WTC11 (cell line): ENCODE measurements at regions not wholly inside any gene's neighbourhood (a gene's known extent, or its start where the extent isn't known, plus 50 kb on each side); places are given as distances from the start of the nearest gene placed in this dataset.

ENCODE experiments used
- ATAC-seq: fragments of 200-7000 bp; cut with Tn5 transposase; 2 replicates; pipeline ENCODE4 v1.10.0; 2021; ENCODE audit warnings: mild to moderate bottlenecking, moderate library complexity
- CTCF ChIA-PET: fragments of 300-600 bp; sonication (Branson Sonifier 250); formaldehyde crosslinking; loops from one replicate; lab custom pipeline; 2021; ENCODE audit warnings: antibody characterized with exemption; lab: Charles Lee
- POLR2A ChIA-PET: fragments of 350-600 bp; sonication (Branson Sonifier 250); formaldehyde crosslinking; loops from one replicate; lab custom pipeline; 2021; ENCODE audit warnings: antibody characterized with exemption; lab: Charles Lee
- DNase-seq: peaks from one replicate; pipeline ENCODE4 v3.0.0; 2021; ENCODE audit warnings: low spot score
- H3K27ac Mint-ChIP-seq: 2 replicates; pipeline ENCODE4 v1.8.0; 2021; ENCODE audit warnings: mixed read lengths
- H3K27me3 Mint-ChIP-seq: 2 replicates; pipeline ENCODE4 v1.8.0; 2021; ENCODE audit warnings: low read depth, mild to moderate bottlenecking, moderate library complexity, mixed read lengths
- H3K36me3 Mint-ChIP-seq: 2 replicates; pipeline ENCODE4 v1.8.0; 2021; ENCODE audit warnings: mixed read lengths
- H3K4me1 Mint-ChIP-seq: 2 replicates; pipeline ENCODE4 v1.8.0; 2022; ENCODE audit warnings: mixed read lengths
- H3K4me3 Mint-ChIP-seq: 2 replicates; pipeline ENCODE4 v1.8.0; 2021; ENCODE audit warnings: mild to moderate bottlenecking, moderate library complexity, mixed read lengths
- H3K9me3 Mint-ChIP-seq: 2 replicates; pipeline ENCODE4 v1.8.0; 2021; ENCODE audit warnings: mixed read lengths
- FOXJ3 ChIP-seq: sonication (generic); formaldehyde crosslinking; IDR thresholded peaks from 2 replicates; pipeline ENCODE4 v1.9.0; 2021; ENCODE audit warnings: missing genetic modification reagents, mild to moderate bottlenecking, borderline replicate concordance
- IRF2 ChIP-seq: sonication (generic); formaldehyde crosslinking; IDR thresholded peaks from 2 replicates; pipeline ENCODE4 v1.8.0; 2022; ENCODE audit warnings: low read depth, missing genetic modification reagents, borderline replicate concordance
- JAZF1 ChIP-seq: fragments of 250-450 bp; sonication (Bioruptor Pico); IDR thresholded peaks from 2 replicates; pipeline ENCODE4 v1.9.0; 2021; ENCODE audit warnings: moderate library complexity, mild to moderate bottlenecking, inconsistent platforms
- MYBL2 ChIP-seq: sonication (generic); formaldehyde crosslinking; IDR thresholded peaks from 2 replicates; pipeline ENCODE4 v1.8.1; 2023; ENCODE audit warnings: mild to moderate bottlenecking, moderate library complexity, missing genetic modification reagents
- NFE2L1 ChIP-seq: sonication (generic); formaldehyde crosslinking; IDR thresholded peaks from 2 replicates; pipeline ENCODE4 v1.8.1; 2023; ENCODE audit warnings: missing genetic modification reagents
- NFYB ChIP-seq: sonication (generic); formaldehyde crosslinking; conservative IDR thresholded peaks from 2 replicates; pipeline ENCODE4 v1.8.0; 2022; ENCODE audit warnings: low read depth, missing genetic modification reagents
- NR3C1 ChIP-seq: sonication (generic); formaldehyde crosslinking; conservative IDR thresholded peaks from 2 replicates; pipeline ENCODE4 v1.8.1; 2023; ENCODE audit warnings: low read depth, mild to moderate bottlenecking, missing genetic modification reagents
- PRRX2 ChIP-seq: fragments of 250-450 bp; sonication (Bioruptor Pico); IDR thresholded peaks from 2 replicates; pipeline ENCODE4 v1.8.0; 2021; ENCODE audit warnings: mild to moderate bottlenecking
- RORB ChIP-seq: fragments of 250-450 bp; sonication (Bioruptor Pico); IDR thresholded peaks from 2 replicates; pipeline ENCODE4 v1.9.0; 2021; ENCODE audit warnings: mild to moderate bottlenecking
- SMAD4 ChIP-seq: sonication (generic); formaldehyde crosslinking; IDR thresholded peaks from 2 replicates; pipeline ENCODE4 v1.8.0; 2022; ENCODE audit warnings: mild to moderate bottlenecking, missing genetic modification reagents
- ZNF138 ChIP-seq: sonication (generic); formaldehyde crosslinking; conservative IDR thresholded peaks from 2 replicates; pipeline ENCODE4 v1.8.1; 2022; ENCODE audit warnings: mild to moderate bottlenecking, moderate library complexity, missing genetic modification reagents
- ZNF263 ChIP-seq: sonication (generic); formaldehyde crosslinking; IDR thresholded peaks from 2 replicates; pipeline ENCODE4 v1.8.1; 2022; ENCODE audit warnings: low read depth, mild to moderate bottlenecking, moderate library complexity, missing genetic modification reagents
- ZNF317 ChIP-seq: sonication (generic); formaldehyde crosslinking; IDR thresholded peaks from 2 replicates; pipeline ENCODE4 v1.8.1; 2023; ENCODE audit warnings: low read depth, mild to moderate bottlenecking, moderate library complexity, missing genetic modification reagents, borderline replicate concordance
- ZNF416 ChIP-seq: fragments of 250-450 bp; sonication (Bioruptor Pico); IDR thresholded peaks from 2 replicates; pipeline ENCODE4 v1.9.0; 2021; ENCODE audit warnings: mild to moderate bottlenecking, inconsistent platforms
- TF ChIP-seq, protein P1 (sequence below): sonication (generic); formaldehyde crosslinking; IDR thresholded peaks from 2 replicates; pipeline ENCODE4 v1.8.1; 2023; ENCODE audit warnings: mild to moderate bottlenecking, missing genetic modification reagents, moderate library complexity
- TF ChIP-seq, protein P2 (sequence below): sonication (generic); formaldehyde crosslinking; IDR thresholded peaks from 2 replicates; pipeline ENCODE4 v1.8.0; 2022; ENCODE audit warnings: mild to moderate bottlenecking, missing genetic modification reagents
- TF ChIP-seq, protein P3 (sequence below): sonication (generic); formaldehyde crosslinking; IDR thresholded peaks from 2 replicates; pipeline ENCODE4 v1.8.1; 2023; ENCODE audit warnings: mild to moderate bottlenecking, missing genetic modification reagents
- TF ChIP-seq, protein P4 (sequence below): fragments of 250-450 bp; sonication (Bioruptor Pico); IDR thresholded peaks from 2 replicates; pipeline ENCODE4 v1.9.0; 2021; ENCODE audit warnings: mild to moderate bottlenecking, borderline replicate concordance
- TF ChIP-seq, protein P5 (sequence below): sonication (generic); formaldehyde crosslinking; IDR thresholded peaks from 2 replicates; pipeline ENCODE4 v1.8.1; 2022; ENCODE audit warnings: low read depth, missing genetic modification reagents, borderline replicate concordance
- TF ChIP-seq, protein P6 (sequence below): sonication (generic); formaldehyde crosslinking; IDR thresholded peaks from 2 replicates; pipeline ENCODE4 v1.8.1; 2023; ENCODE audit warnings: mild to moderate bottlenecking, missing genetic modification reagents, borderline replicate concordance

DNA sequence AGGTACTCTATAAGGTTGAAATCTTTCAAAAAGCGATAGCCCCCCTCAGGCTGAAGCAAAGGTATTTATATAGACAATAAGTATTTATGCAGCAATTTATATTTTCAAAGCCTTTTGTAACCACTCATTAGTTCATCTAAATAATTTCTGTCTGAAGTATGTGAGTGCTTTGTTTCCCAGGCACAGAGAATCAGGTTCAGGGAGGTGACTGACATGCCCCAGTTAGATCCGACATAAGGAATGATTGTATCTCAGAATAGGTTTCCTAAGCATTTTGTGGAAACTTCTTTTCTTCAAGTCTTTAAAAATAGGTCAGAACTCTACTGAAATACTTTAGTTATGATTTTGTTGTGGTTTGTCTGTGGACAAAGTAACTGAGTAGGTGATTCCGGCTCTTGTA, 283.4 kb upstream of the G2E3 start:
- peaks cover 19% of the 10 kb centered on the region for H3K9me3 Mint-ChIP-seq
- H3K36me3 Mint-ChIP-seq, result no peaks in the 10 kb centered on the region
- H3K27ac Mint-ChIP-seq, result no peak overlapping the region
- no peak for DNase-seq
- POLR2A ChIA-PET, result no interaction called here
- no peaks in the 10 kb centered on the region for H3K27me3 Mint-ChIP-seq
- TF ChIP-seq JAZF1 (CRISPR knock-in tag), result no peak
- TF ChIP-seq, protein P1, sequence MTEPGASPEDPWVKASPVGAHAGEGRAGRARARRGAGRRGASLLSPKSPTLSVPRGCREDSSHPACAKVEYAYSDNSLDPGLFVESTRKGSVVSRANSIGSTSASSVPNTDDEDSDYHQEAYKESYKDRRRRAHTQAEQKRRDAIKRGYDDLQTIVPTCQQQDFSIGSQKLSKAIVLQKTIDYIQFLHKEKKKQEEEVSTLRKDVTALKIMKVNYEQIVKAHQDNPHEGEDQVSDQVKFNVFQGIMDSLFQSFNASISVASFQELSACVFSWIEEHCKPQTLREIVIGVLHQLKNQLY (CRISPR knock-in tag), result no peak
- TF ChIP-seq RORB (CRISPR knock-in tag), result no peak
- no peak for TF ChIP-seq ZNF317 (CRISPR knock-in tag)
- TF ChIP-seq, protein P2, sequence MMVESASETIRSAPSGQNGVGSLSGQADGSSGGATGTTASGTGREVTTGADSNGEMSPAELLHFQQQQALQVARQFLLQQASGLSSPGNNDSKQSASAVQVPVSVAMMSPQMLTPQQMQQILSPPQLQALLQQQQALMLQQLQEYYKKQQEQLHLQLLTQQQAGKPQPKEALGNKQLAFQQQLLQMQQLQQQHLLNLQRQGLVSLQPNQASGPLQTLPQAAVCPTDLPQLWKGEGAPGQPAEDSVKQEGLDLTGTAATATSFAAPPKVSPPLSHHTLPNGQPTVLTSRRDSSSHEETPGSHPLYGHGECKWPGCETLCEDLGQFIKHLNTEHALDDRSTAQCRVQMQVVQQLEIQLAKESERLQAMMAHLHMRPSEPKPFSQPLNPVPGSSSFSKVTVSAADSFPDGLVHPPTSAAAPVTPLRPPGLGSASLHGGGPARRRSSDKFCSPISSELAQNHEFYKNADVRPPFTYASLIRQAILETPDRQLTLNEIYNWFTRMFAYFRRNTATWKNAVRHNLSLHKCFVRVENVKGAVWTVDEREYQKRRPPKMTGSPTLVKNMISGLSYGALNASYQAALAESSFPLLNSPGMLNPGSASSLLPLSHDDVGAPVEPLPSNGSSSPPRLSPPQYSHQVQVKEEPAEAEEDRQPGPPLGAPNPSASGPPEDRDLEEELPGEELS (CRISPR knock-in tag), result no peak
- no peak for TF ChIP-seq FOXJ3 (CRISPR knock-in tag)
- TF ChIP-seq NFE2L1, result no peak
- no peak for TF ChIP-seq NFYB (CRISPR knock-in tag)
- TF ChIP-seq NR3C1, result no peak
- no peak for TF ChIP-seq IRF2 (CRISPR knock-in tag)
- no peak for TF ChIP-seq ZNF416 (CRISPR knock-in tag)
- no peak for TF ChIP-seq SMAD4
- TF ChIP-seq, protein P3, sequence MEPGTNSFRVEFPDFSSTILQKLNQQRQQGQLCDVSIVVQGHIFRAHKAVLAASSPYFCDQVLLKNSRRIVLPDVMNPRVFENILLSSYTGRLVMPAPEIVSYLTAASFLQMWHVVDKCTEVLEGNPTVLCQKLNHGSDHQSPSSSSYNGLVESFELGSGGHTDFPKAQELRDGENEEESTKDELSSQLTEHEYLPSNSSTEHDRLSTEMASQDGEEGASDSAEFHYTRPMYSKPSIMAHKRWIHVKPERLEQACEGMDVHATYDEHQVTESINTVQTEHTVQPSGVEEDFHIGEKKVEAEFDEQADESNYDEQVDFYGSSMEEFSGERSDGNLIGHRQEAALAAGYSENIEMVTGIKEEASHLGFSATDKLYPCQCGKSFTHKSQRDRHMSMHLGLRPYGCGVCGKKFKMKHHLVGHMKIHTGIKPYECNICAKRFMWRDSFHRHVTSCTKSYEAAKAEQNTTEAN (CRISPR knock-in tag), result no peak
- no peak for TF ChIP-seq MYBL2 (CRISPR knock-in tag)
- TF ChIP-seq, protein P4, sequence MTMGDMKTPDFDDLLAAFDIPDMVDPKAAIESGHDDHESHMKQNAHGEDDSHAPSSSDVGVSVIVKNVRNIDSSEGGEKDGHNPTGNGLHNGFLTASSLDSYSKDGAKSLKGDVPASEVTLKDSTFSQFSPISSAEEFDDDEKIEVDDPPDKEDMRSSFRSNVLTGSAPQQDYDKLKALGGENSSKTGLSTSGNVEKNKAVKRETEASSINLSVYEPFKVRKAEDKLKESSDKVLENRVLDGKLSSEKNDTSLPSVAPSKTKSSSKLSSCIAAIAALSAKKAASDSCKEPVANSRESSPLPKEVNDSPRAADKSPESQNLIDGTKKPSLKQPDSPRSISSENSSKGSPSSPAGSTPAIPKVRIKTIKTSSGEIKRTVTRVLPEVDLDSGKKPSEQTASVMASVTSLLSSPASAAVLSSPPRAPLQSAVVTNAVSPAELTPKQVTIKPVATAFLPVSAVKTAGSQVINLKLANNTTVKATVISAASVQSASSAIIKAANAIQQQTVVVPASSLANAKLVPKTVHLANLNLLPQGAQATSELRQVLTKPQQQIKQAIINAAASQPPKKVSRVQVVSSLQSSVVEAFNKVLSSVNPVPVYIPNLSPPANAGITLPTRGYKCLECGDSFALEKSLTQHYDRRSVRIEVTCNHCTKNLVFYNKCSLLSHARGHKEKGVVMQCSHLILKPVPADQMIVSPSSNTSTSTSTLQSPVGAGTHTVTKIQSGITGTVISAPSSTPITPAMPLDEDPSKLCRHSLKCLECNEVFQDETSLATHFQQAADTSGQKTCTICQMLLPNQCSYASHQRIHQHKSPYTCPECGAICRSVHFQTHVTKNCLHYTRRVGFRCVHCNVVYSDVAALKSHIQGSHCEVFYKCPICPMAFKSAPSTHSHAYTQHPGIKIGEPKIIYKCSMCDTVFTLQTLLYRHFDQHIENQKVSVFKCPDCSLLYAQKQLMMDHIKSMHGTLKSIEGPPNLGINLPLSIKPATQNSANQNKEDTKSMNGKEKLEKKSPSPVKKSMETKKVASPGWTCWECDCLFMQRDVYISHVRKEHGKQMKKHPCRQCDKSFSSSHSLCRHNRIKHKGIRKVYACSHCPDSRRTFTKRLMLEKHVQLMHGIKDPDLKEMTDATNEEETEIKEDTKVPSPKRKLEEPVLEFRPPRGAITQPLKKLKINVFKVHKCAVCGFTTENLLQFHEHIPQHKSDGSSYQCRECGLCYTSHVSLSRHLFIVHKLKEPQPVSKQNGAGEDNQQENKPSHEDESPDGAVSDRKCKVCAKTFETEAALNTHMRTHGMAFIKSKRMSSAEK, result no peak
- no peak for TF ChIP-seq ZNF263 (CRISPR knock-in tag)
- TF ChIP-seq PRRX2, result no peak
- no peak for TF ChIP-seq ZNF138 (CRISPR knock-in tag)
- TF ChIP-seq, protein P5, sequence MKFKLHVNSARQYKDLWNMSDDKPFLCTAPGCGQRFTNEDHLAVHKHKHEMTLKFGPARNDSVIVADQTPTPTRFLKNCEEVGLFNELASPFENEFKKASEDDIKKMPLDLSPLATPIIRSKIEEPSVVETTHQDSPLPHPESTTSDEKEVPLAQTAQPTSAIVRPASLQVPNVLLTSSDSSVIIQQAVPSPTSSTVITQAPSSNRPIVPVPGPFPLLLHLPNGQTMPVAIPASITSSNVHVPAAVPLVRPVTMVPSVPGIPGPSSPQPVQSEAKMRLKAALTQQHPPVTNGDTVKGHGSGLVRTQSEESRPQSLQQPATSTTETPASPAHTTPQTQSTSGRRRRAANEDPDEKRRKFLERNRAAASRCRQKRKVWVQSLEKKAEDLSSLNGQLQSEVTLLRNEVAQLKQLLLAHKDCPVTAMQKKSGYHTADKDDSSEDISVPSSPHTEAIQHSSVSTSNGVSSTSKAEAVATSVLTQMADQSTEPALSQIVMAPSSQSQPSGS (CRISPR knock-in tag), result no peak
- TF ChIP-seq, protein P6, sequence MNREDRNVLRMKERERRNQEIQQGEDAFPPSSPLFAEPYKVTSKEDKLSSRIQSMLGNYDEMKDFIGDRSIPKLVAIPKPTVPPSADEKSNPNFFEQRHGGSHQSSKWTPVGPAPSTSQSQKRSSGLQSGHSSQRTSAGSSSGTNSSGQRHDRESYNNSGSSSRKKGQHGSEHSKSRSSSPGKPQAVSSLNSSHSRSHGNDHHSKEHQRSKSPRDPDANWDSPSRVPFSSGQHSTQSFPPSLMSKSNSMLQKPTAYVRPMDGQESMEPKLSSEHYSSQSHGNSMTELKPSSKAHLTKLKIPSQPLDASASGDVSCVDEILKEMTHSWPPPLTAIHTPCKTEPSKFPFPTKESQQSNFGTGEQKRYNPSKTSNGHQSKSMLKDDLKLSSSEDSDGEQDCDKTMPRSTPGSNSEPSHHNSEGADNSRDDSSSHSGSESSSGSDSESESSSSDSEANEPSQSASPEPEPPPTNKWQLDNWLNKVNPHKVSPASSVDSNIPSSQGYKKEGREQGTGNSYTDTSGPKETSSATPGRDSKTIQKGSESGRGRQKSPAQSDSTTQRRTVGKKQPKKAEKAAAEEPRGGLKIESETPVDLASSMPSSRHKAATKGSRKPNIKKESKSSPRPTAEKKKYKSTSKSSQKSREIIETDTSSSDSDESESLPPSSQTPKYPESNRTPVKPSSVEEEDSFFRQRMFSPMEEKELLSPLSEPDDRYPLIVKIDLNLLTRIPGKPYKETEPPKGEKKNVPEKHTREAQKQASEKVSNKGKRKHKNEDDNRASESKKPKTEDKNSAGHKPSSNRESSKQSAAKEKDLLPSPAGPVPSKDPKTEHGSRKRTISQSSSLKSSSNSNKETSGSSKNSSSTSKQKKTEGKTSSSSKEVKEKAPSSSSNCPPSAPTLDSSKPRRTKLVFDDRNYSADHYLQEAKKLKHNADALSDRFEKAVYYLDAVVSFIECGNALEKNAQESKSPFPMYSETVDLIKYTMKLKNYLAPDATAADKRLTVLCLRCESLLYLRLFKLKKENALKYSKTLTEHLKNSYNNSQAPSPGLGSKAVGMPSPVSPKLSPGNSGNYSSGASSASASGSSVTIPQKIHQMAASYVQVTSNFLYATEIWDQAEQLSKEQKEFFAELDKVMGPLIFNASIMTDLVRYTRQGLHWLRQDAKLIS, result no peak
- H3K4me1 Mint-ChIP-seq, result no peaks in the 10 kb centered on the region
- no peak overlapping the region for H3K4me3 Mint-ChIP-seq
- no peak for ATAC-seq
- CTCF ChIA-PET, result interaction anchor here (1.6 to 6.6 kb wide), 2 partner anchors 8 to 9 kb away, joined by 3 to 150 read pairs; no protein-coding TSS in a partner anchor
